GM12892 (cell line): ENCODE measurements at regions not wholly inside any gene's neighbourhood (a gene's known extent, or its start where the extent isn't known, plus 50 kb on each side); places are given as distances from the start of the nearest gene placed in this dataset.

Experiments
- POLR2A ChIP-seq: IDR thresholded peaks from 2 replicates; pipeline ENCODE4 v1.6.1; 2011; ENCODE audit warnings: low read depth, low read length, control low read depth
- POLR2AphosphoS5 ChIP-seq: IDR thresholded peaks from 2 replicates; pipeline ENCODE4 v1.6.1; 2011; ENCODE audit warnings: low read depth, low read length, control low read depth

DNA sequence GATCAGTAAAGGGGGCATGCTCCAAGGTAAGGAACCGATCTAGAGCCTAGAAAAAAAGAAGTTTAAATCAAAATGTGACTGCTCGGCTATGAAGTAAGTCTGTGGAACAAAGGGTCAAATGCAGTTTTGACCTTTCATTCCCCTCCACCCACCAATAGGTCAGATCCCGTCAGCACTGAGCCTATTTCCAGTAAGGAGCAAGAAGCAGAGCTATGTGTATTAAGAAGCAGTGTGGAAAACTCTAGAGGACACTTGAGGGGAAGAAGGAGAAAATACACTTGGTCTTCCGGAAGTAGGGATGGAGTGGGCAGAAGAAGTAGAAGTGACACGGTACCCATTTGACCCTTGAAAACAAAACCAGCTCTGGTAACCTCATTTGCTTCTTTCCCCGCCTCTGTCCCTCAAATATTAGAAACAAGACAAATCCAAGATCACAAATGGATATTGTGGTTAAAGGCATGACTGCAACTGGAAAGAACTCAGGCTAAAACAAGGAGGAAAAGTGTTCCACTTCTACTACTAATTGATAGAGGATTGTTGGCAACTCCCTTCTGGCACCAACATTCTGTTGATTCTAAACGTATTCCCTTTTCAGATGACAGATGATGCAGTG lies 888.3 kb upstream of the NR2F2 start:
- no peak for TF ChIP-seq POLR2A
- no peak for TF ChIP-seq POLR2AphosphoS5
